Mucosa of descending colon (tissue), 3 donors: ENCODE measurements at regions not wholly inside any gene's neighbourhood (a gene's known extent, or its start where the extent isn't known, plus 50 kb on each side); places are given as distances from the start of the nearest gene placed in this dataset.
A peak's percentile ranks its signal among the peaks of the same experiment; 100 is the strongest.

Source experiments
- ATAC-seq: fragments of 200-7000 bp; cut with Tn5 transposase; one replicate; pipeline ENCODE4 v1.9.1; 2020; ENCODE audit warnings: mild to moderate bottlenecking, moderate library complexity
- DNase-seq, 3 donors: peaks; one replicate each; pipeline ENCODE4 v3.0.0-alpha.2; 2020
- H3K36me3 ChIP-seq: fragments of 200-600 bp; one replicate; pipeline ENCODE4 v1.8.0; 2021; ENCODE audit warnings: low read depth, mild to moderate bottlenecking
- H3K4me1 ChIP-seq: fragments of 200-600 bp; one replicate; pipeline ENCODE4 v1.8.0; 2021; ENCODE audit warnings: low read depth, mild to moderate bottlenecking
- H3K4me3 ChIP-seq: fragments of 200-600 bp; one replicate; pipeline ENCODE4 v1.8.0; 2021; ENCODE audit warnings: mild to moderate bottlenecking
- H3K9me3 ChIP-seq: fragments of 200-600 bp; one replicate; pipeline ENCODE4 v1.8.0; 2021; ENCODE audit warnings: mild to moderate bottlenecking
- intact Hi-C, 2 donors: fragments of 100-400 bp; cut with DNase I in 1 of 2; cut with micrococcal nuclease in 1 of 2; formaldehyde crosslinking; loops; one replicate each; pipeline versions ENCODE4 v1.11.0 to v1.11.1; 2022; cut with DNase I, micrococcal nuclease
- TF ChIP-seq, protein P1 (sequence below): fragments of 200-600 bp; IDR thresholded peaks from one replicate; pipeline ENCODE4 v1.8.0; 2022; ENCODE audit warnings: antibody characterized with exemption, mild to moderate bottlenecking
- donor health status: DM: no; HTN: no; CAD: no; lungs with moderate emphysema.
- donor health status: DM: no; HTN: no; CAD: no.
- donor health status: DM: no; HTN: yes; CAD: no.

- Histone ChIP-seq H3K4me3 (no peak overlapping the region), H3K36me3 (no peaks in the 10 kb centered on the region), H3K9me3 (no peaks in the 10 kb centered on the region), H3K4me1 (no peaks in the 10 kb centered on the region)
- ATAC-seq (no peak), DNase-seq (no peak)
- intact Hi-C loops, result no loop called here
- TF ChIP-seq, protein P1, sequence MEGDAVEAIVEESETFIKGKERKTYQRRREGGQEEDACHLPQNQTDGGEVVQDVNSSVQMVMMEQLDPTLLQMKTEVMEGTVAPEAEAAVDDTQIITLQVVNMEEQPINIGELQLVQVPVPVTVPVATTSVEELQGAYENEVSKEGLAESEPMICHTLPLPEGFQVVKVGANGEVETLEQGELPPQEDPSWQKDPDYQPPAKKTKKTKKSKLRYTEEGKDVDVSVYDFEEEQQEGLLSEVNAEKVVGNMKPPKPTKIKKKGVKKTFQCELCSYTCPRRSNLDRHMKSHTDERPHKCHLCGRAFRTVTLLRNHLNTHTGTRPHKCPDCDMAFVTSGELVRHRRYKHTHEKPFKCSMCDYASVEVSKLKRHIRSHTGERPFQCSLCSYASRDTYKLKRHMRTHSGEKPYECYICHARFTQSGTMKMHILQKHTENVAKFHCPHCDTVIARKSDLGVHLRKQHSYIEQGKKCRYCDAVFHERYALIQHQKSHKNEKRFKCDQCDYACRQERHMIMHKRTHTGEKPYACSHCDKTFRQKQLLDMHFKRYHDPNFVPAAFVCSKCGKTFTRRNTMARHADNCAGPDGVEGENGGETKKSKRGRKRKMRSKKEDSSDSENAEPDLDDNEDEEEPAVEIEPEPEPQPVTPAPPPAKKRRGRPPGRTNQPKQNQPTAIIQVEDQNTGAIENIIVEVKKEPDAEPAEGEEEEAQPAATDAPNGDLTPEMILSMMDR, result no peak
These were observed 1696.0 kb downstream of the MAT2B start for GRCh38 chr5:165201369-165201768.

DNA sequence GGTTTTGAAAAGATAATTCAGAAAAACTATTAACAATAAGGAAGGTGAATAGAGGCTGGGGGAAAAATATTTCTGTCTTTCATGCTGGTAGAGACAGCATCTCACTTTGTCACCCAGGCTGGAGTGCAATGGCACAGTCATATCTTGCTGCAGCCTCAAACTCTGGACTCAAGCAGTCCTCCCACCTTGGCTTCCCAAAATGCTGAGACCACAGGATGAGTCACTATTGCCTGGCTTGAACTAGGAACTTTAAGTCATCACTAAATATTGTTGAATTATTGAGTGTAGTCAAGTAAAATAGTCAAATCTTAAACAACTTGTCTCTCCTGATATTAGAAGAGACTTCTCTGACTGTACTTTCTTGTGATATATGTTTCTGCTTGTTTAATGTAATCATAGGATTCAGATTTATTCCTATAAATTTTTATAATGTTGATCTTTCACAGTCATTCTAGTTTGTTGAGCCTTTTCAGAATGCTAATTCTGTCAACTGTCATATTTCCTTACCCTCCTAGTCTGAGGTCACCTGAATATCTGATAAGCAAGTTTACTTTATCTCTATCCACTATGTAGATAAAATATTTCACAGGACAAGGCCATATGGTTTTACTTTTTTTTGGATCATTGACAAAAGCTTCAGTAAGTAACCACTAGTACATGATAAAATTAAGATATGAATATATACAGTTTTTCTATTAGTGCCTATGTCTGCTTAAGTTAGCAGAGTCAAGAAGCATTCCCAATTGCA lies 1696.5 kb downstream of the MAT2B start:
- intact Hi-C loops, result no loop called here

DNA sequence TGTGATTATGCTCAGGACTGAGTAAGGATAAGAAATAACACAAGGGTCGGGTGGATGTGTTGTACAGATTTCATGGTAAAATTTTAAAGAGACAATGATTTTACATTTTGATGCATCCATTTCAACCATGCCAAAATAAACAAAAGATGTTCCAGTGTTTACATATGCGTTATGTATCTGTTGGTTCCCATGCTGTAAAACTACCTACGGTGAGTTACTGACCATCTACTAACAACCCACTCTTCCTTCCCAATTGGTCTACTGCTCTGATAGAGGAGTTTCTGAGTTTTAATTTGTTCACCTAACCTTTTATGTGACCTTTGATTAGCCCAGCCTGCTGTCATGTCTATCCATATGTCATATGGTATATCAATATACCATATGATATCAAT lies 1697.1 kb downstream of the MAT2B start:
- no peaks in the 10 kb centered on the region for H3K36me3 ChIP-seq
- H3K9me3 ChIP-seq, result no peaks in the 10 kb centered on the region
- no peaks in the 10 kb centered on the region for H3K4me1 ChIP-seq
- intact Hi-C loops, result no loop called here
- H3K4me3 ChIP-seq, result no peak overlapping the region
- DNase-seq (no peak), ATAC-seq (no peak)
- TF ChIP-seq, protein P1, result no peak

More for the DNA sequence above, 1696.5 kb downstream of the MAT2B start:
- Histone ChIP-seq H3K9me3 (no peaks in the 10 kb centered on the region), H3K36me3 (no peaks in the 10 kb centered on the region), H3K4me1 (no peaks in the 10 kb centered on the region), H3K4me3 (no peak overlapping the region)
- TF ChIP-seq, protein P1, result no peak
- ATAC-seq, result no peak
- no peak for DNase-seq

DNA sequence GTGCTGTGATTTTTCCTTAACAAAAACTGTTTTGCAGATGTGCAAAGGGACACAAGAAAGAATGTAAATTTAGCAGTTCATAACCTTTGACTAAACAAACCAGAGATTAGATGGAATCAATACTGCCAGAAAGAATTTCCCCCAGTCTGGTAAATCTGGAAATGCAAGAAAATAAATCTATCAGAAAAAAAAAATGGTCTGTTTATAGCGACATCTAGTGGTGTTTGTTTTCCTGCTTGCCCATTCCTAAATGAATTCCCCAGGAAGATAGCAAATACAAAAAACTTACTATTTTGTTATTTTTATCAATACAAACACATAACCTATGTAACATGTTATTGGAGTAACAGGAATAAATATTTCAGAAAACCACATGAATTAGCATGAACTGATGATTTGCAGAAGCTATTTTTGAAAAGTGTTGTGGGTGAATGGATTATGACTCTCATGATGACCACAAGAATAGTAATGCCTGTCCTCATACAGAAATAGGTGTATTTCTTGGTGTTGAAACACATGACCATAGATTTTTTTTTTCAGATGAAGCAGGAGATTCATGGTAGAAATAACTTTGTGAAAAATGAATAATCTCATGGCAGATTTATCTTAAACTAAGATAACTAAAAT lies 1703.8 kb downstream of the MAT2B start:
- Histone ChIP-seq H3K36me3 (no peaks in the 10 kb centered on the region), H3K4me3 (no peak overlapping the region), H3K4me1 (no peaks in the 10 kb centered on the region), H3K9me3 (no peaks in the 10 kb centered on the region)
- no peak for DNase-seq
- no peak for ATAC-seq
- intact Hi-C loops, result no loop called here
- TF ChIP-seq, protein P1, result peak; percentile 20

DNA sequence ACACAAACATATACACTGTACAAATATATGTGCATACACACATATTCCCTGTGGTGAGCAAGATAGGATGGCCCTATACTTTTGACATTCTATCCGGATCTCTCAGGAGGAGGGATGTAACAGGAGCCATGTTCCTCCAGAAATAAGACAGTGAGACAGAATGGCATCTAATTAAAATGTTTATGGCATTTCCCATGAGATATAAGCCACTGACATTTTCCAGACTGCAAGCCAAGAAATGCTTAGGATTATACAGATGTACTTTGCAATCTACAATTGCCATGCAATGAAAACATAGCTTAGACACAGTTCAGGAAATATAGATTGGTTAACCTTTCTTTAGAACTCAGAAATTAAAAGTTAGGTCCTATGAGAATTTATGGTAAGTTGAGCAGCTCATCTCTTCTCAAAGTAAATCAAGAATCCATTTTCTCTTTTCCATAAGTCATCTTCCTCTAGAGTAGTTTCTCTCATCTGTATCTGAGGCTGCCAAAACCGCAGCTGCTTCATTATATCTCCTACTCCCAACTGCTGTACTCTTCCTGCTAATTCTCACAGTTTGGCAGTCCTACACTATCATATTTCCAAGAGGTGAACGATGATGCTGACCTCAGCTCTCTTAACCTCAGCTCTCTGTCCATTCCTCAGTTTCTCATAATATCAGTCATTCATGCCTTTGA lies 1719.1 kb downstream of the MAT2B start:
- Histone ChIP-seq H3K4me3 (no peak overlapping the region), H3K4me1 (no peaks in the 10 kb centered on the region), H3K9me3 (no peaks in the 10 kb centered on the region), H3K36me3 (no peaks in the 10 kb centered on the region)
- ATAC-seq (no peak), DNase-seq (no peak)
- intact Hi-C loops, result no loop called here
- TF ChIP-seq, protein P1, result no peak
